WERI-Rb-1 (cell line): ENCODE measurements at regions not wholly inside any gene's neighbourhood (a gene's known extent, or its start where the extent isn't known, plus 50 kb on each side); places are given as distances from the start of the nearest gene placed in this dataset.

Source experiments
- DNase-seq: peaks from one replicate; pipeline ENCODE4 v3.0.0-alpha.2; 2020
- H3K27ac ChIP-seq: fragments of 250-450 bp; sonication (Bioruptor Pico); 2 replicates; pipeline ENCODE4 v1.5.1; 2020; ENCODE audit warnings: mild to moderate bottlenecking, moderate library complexity
- H3K27me3 ChIP-seq: fragments of 250-450 bp; sonication (Bioruptor Pico); 2 replicates; pipeline ENCODE4 v1.5.1; 2021; ENCODE audit warnings: mild to moderate bottlenecking, low read depth, moderate library complexity; ENCODE audit not compliant: insufficient read depth, severe bottlenecking
- H3K36me3 ChIP-seq: fragments of 250-450 bp; sonication (Bioruptor Pico); 2 replicates; pipeline ENCODE4 v1.5.1; 2020; ENCODE audit warnings: mild to moderate bottlenecking, moderate library complexity
- H3K4me3 ChIP-seq: 2 replicates; pipeline ENCODE4 v1.5.1; 2011; ENCODE audit warnings: low read depth, mild to moderate bottlenecking, control low read depth, low read length
- H3K9me3 ChIP-seq: fragments of 250-450 bp; sonication (Bioruptor Pico); 2 replicates; pipeline ENCODE4 v1.5.1; 2021; ENCODE audit warnings: mild to moderate bottlenecking, moderate library complexity; ENCODE audit not compliant: severe bottlenecking
- TF ChIP-seq, protein P1 (sequence below): IDR thresholded peaks from 2 replicates; pipeline ENCODE4 v1.5.1; 2011; ENCODE audit warnings: low read depth, mild to moderate bottlenecking, control low read depth, inconsistent platforms, low read length

DNA sequence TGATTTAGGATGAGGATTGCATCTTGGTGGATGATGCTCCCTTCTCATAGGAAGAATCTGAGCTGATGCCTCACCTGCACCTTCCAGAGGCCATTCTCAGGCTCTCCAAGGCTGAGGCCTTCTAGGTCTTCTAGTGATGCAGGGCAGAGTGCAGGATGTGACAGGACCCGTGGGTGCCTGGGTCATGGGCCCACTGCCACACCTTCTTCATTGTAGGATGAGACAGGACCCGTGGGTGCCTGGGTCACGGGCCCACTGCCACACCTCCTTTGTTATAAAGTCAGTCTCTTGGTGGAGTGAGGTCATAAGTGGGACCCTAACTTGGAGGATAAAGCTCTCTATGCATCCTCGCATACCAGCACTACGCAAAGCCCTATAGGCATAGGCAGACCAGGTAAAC, 109.9 kb upstream of the TCERG1L start:
- Histone ChIP-seq H3K27ac (no peak overlapping the region), H3K27me3 (no peaks in the 10 kb centered on the region), H3K36me3 (no peaks in the 10 kb centered on the region), H3K9me3 (peaks cover 2% of the 10 kb centered on the region), H3K4me3 (no peak overlapping the region)
- DNase-seq, result no peak
- TF ChIP-seq, protein P1, sequence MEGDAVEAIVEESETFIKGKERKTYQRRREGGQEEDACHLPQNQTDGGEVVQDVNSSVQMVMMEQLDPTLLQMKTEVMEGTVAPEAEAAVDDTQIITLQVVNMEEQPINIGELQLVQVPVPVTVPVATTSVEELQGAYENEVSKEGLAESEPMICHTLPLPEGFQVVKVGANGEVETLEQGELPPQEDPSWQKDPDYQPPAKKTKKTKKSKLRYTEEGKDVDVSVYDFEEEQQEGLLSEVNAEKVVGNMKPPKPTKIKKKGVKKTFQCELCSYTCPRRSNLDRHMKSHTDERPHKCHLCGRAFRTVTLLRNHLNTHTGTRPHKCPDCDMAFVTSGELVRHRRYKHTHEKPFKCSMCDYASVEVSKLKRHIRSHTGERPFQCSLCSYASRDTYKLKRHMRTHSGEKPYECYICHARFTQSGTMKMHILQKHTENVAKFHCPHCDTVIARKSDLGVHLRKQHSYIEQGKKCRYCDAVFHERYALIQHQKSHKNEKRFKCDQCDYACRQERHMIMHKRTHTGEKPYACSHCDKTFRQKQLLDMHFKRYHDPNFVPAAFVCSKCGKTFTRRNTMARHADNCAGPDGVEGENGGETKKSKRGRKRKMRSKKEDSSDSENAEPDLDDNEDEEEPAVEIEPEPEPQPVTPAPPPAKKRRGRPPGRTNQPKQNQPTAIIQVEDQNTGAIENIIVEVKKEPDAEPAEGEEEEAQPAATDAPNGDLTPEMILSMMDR, result no peak

DNA sequence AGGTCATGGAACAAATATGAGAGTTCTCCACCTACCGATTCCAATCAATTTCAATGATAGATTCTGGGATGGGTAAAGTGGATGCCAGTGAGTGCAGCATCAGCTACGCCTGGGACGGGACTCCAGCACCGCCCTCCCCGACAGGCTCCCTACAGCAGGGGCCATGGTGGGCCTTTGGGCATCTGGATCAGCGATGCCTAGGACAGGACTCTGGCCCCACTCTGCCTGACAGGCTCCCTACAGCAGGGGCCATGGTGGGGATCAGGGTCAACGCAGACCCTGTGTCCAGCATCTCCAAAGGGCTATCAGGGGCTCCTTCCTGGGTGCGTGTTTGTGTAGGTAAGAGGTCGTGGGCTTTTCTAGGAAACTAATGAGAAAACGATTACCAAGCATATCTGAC, 111.2 kb upstream of the TCERG1L start:
- H3K27me3 ChIP-seq, result no peaks in the 10 kb centered on the region
- no peak overlapping the region for H3K4me3 ChIP-seq
- no peak for DNase-seq
- H3K36me3 ChIP-seq, result no peaks in the 10 kb centered on the region
- no peaks in the 10 kb centered on the region for H3K9me3 ChIP-seq
- TF ChIP-seq, protein P1, result no peak
- no peak overlapping the region for H3K27ac ChIP-seq

DNA sequence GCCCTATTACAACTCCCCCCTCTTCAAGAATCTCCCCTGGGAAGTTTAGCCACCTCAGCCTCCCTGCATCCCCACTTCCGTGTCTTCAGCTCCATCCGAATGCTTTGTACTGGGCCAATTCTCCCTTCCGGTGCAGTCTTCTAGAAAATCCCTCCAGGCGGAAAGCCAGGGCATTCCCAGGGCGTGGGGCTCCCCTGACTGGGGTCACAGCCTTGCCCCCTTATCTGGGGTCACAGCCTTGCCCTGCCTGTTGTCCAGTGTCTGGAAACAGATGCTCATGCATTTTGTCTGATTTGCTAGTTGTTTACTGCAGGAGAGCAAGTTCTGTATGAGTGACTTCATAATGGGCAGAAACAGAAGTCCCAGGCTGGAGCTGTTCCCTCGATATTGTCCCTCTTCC, 112.5 kb upstream of the TCERG1L start:
- Histone ChIP-seq H3K9me3 (no peaks in the 10 kb centered on the region), H3K36me3 (no peaks in the 10 kb centered on the region), H3K27ac (no peak overlapping the region), H3K27me3 (no peaks in the 10 kb centered on the region), H3K4me3 (no peak overlapping the region)
- DNase-seq, result no peak
- TF ChIP-seq, protein P1, result no peak

DNA sequence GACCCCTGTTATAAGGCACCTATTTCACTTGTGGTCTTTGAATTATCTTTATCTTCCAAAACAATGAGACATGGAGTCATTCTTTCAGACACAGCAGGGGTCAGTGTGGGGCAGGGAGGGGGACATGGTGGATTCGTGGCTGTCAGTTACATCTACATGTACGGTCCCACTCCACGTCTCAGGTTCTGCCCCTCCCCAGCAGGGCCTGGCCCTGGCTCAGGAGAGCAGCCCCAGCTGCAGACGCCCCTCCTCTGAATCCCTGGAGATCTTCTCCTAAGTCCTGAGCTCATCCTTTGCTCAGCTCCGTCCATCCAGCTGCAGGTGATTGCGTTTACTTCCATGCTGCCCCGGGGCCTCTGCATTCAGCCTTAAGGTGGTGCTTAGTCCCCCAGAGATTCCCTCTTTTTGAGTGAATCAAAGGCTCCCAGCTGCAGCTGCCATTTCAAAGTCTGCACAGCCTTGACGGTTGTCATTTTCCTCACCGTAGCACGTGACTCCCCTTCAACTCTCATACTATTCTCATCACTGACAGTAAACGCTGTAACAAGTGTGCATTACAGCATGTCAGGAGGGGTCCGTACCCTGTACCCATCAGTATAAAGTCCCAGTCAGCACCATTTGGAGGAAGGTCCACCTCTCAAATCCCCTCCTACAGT, 113.4 kb upstream of the TCERG1L start:
- Histone ChIP-seq H3K4me3 (no peak overlapping the region), H3K9me3 (no peaks in the 10 kb centered on the region), H3K27ac (no peak overlapping the region), H3K27me3 (no peaks in the 10 kb centered on the region), H3K36me3 (no peaks in the 10 kb centered on the region)
- no peak for DNase-seq
- TF ChIP-seq, protein P1, result no peak

DNA sequence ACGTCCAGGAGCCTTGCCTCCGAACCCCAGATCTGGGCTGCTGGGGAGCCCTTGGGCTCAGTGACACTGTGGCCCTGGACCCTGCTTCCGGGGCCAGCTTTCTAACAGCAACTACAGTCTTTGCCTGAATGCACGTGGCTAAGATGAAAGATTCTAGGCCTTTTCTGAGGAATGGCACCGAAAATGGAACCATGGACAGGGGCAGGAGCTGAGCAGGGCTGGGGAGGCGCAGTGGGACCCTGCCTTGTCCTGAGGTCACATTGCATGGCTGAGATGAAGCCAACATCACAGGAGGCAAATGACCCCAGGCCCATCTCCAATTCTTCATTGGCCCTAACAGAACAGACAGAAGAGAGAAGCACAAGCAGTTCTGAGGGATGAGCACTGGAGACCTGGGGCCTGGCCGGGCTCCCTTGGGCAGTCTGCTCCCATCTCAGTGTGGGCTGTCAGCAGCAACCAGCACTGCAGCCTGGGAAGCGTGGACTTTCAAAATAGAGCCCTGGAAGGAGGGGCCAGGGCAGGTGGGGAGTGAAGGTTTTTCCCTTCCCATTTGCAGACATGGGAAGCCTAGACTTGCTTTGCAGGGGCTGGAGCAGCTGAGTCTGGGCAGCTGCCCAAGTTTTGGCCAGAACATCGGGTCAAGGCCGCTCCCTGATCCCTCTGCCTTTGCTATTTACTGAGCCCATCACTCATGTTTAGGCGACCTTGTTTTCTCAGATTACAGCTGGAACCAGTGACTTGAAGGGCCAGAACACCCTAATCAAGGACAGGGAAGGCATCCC, 114.4 kb upstream of the TCERG1L start:
- Histone ChIP-seq H3K4me3 (no peak overlapping the region), H3K27me3 (no peaks in the 10 kb centered on the region), H3K36me3 (no peaks in the 10 kb centered on the region), H3K9me3 (no peaks in the 10 kb centered on the region), H3K27ac (no peak overlapping the region)
- TF ChIP-seq, protein P1, result no peak
- DNase-seq, result no peak
